Ammon's horn (tissue), 1 donor: ENCODE measurements at regions not wholly inside any gene's neighbourhood (a gene's known extent, or its start where the extent isn't known, plus 50 kb on each side); places are given as distances from the start of the nearest gene placed in this dataset.
A peak's percentile ranks its signal among the peaks of the same experiment; 100 is the strongest.
"Not testable (repeated sequence)": the region's sequence is repeated elsewhere in the genome, so short reads cannot be mapped to it uniquely, and the experiment has no call there.

ENCODE experiments used
- DNase-seq: peaks from one replicate; pipeline ENCODE4 v3.0.0-alpha.2; 2016; ENCODE audit warnings: low spot score

DNA sequence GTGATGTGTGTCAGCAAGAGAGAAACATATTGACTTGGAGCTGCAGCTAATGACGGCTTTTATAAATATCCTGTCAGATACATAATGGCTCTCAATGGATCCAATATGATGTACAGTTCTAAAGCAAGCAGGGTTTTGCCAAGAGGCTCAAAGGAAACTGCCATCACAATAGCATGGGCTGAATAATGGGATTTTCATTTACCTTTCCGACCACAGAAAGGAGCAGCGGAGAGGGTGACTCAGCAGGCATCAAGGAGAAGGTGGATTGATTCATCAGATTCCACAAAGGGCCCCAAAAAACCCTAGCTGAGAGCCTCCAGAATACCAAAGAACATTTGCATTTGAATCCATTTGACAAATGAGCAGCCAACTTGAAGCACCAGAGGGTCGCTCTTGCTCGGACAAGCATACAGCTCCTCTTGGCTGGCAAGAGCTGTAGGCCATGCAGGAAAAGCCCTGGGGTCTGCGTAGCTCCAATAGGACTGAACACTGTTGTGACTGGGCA is 355.7 kb upstream of the NOCT start:
- no peak for DNase-seq

GRCh38 chr4:138659037-138659811 is 356.4 kb upstream of the NOCT start:
- DNase-seq, result no peak

DNA sequence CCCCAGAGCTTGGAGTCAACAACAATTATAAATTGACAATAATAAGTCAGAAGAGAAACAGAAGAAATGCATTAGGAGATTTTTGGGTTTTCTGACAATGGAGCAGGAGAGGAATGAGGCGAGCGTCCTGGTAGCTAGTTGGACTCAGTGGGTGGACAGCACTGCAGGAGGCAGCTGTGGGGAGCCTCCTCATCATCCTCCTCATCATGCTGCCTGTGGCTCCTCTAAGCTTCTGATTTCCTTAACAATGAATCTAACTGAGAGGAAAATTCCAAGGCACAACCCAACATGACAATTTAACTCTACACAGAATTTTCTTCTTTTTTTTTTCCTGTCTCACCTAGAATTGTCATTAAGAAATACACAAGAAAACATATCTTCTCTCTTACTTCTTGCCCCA is 357.1 kb upstream of the NOCT start:
- no peak for DNase-seq

- DNase-seq, result no peak
Measured at GRCh38 chr4:138656990-138657389, 358.6 kb upstream of the NOCT start.

DNA sequence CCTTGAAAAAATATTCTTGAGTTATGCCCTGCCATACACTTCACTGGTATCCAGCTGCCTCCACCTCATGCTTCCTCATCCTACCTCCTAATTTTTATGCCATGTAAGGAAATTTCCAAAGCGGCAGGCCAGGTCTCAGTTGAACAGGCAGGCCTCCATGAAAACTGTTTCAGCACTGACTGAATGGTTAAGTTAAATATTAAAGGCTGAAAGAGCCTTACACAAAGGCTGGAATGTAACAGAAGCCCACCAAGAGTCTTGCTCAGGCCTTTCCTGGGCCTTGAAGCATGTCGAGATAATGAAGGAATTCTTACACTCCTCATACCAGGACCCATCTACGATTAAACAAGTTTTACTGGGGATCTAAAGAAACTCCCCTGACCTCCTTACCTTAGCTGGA is 359.6 kb upstream of the NOCT start:
- no peak for DNase-seq

- no peak for DNase-seq
Measured at GRCh38 chr4:138655286-138655685, 360.3 kb upstream of the NOCT start.

DNA sequence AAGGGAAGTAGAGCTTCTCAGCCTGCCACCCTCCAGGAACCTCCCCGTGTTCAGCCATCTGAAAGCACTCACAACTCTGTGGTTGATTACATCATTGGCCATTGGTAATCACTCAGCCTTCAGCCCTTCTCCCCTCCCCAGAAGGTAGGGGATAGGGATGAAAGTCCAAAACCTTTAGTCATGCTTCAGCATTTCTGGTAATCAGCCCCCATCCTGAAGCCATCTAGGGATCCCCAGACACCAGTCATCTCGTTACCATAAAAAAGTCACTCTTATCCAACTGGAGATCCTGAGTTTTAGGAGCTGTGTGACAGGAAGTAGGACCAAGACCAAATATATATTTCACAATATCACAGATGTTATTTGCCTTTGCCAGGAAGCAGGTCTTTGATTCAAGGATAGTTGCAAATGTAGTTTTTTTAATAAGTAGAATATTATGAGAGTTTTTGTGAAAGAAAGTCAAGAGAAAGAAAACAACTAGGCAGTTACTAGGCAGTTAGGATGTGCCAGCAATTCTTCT is 364.6 kb upstream of the NOCT start:
- no peak for DNase-seq

DNA sequence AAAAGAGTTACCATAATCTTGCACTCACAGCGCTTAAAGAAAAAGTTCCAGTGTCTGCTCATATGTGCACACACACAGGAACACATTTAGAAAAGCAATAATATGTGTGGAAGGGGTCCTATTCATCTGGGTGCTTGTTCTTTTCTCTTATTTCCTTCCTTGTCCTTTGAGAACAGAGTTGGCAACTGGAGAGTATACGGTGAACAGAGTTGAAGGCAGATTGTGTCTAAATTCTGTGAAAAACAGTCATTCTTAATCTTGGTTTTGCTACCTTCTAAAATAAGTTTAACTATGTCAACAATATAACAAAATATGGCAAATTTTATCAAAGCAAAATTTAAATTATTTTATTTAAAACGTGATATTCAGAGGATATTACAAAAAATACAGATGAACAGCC is 365.1 kb upstream of the NOCT start:
- DNase-seq, result no peak

GRCh38 chr4:138647433-138647832 is 368.1 kb upstream of the NOCT start:
- DNase-seq, result no peak

DNA sequence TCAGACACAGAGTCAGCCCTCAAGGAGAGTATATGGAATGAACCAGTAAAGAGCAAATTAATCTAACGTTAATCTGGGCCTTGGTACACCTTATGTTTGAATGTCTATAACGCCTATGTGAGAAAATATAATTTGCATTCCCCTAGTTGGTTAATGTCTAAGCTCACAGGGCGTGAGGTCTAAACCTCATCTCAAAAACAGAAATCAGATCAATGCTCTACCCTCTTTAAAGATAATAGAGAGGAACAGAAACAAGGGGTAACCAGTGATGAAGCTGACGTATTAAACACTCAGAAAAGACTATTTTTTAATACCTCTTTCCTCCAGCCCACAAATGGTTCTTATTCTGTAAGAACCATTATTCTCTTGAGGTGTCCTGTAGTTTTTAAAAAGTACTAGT is 369.2 kb upstream of the NOCT start:
- DNase-seq, result no peak

GRCh38 chr4:138645289-138645688 is 370.3 kb upstream of the NOCT start:
- no peak for DNase-seq

- DNase-seq, result no peak
Measured at GRCh38 chr4:138644322-138644721, 371.3 kb upstream of the NOCT start.

- DNase-seq, result no peak
Measured at GRCh38 chr4:138643827-138644226, 371.8 kb upstream of the NOCT start.

- no peak for DNase-seq
Measured at GRCh38 chr4:138639018-138639741, 376.4 kb upstream of the NOCT start.

- peak; percentile 12 for DNase-seq
Measured at GRCh38 chr4:138636781-138637180, 378.8 kb upstream of the NOCT start.

DNA sequence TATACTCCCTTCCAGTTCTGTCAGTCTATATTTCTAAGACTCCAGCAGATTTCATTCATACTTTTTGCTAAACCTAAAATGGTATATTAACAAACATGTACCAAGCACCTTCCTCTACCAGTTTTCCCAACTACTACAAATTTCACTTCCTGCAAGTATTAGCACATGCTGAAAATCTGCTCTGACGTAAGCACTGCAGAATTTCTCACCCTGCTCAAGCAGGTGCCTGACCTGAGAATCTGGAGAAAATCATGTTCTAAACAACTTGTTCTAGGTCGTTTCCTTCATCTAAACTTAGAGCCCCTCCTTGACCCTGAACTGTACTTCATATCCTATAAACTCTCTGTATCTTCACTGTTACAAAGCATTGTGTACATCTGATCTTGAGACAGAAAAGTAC is 380.7 kb upstream of the NOCT start:
- DNase-seq, result no peak

DNA sequence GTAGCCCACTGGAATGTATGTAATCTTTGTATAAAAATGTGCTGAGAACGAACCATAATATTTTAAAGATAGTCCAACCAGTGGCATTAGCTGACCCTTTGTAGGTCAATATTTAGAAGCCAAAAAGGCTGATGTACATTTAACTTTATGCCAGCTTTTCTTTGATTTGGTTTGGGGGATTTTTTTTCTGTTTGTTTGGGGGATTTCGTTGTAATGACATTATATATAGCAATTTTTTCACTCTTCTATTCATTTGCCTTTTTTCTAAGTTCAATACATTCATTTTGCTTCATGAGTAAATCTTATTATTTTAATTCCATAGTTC is 382.0 kb upstream of the NOCT start:
- DNase-seq, result no peak

GRCh38 chr4:138632856-138633579 is 382.6 kb upstream of the NOCT start:
- no peak for DNase-seq

DNA sequence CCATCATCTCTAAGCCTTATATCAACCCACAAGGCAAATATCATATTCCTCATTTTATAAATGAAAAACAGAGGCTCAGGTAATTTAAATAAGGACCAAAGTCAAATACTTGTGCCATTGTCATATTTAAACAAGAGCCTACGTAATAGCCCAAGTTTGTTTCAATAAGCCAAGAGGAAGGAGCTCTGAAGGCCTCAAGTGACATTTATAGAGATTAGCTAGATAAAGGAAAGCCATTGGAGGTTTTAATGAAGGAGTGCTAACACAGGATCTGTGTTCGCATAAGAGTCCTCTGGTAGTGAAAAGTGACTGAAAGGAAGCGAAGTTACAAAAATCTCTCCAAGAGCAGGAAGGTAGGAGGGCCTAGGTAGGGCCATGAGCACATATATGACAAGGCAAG is 384.9 kb upstream of the NOCT start:
- no peak for DNase-seq

- DNase-seq, result no peak
Measured at GRCh38 chr4:138629669-138630068, 385.9 kb upstream of the NOCT start.

DNA sequence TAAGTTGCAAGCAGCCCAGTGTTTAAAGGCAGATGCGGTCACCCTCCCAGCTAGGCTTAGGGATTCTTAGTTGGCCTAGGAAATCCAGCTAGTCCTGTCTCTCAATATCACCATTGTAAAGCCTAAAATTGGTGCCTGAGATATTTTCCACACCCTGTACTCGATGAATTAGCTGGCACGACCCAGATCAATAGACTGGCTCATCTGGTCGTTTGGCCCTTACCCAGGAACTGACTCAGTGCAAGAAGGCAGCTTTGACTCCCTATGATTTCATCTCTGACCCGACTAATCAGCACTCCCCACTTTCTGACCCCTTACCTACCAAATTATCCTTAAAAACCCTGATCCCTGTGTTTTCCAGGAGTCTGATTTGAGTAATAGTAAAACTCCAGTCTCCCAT is 384.9 kb upstream of the SLC7A11 start:
- no peak for DNase-seq

DNA sequence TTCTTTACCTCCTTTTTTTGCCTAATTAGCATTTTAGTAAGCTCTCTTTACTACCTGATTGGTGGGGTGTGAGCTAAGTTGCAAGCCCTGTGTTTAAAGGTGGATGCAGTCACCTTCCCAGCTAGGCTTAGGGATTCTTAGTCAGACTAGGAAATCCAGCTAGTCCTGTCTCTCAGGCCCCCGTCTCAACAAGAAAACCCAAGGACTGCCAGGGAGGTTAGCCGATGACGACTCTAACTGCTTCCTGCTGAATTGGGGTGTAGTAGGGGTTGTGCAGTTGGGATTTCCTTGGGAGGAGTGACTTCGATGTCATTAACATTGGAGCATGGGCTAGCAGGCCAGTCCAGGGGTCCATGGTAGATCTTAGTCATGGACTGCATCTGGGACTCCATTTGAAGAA is 380.2 kb upstream of the SLC7A11 start:
- not testable (repeated sequence) for DNase-seq

DNA sequence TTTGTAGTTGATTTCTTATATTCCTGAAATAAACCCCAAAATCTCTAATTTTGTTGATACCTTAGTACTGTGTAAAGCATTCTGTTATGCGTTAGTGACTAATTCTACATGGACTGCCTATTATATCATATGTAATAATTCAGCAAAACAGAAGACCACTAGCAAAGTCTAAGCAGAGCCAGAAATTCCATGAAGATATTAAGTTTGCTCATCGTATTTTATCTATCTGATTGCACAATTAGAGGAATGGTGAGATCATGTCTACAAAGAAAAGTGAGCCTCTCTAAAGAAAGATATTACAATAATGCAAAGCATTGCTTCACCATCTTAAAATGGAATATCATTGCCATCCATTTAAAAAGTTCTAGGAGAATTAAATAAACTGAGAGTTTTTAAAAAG is 374.6 kb upstream of the SLC7A11 start:
- no peak for DNase-seq
